Breast epithelium (tissue), 3 donors: ENCODE measurements at regions not wholly inside any gene's neighbourhood (a gene's known extent, or its start where the extent isn't known, plus 50 kb on each side); places are given as distances from the start of the nearest gene placed in this dataset.

Experiments used
- CTCF ChIP-seq, 3 donors: fragments of 450-650 bp; IDR thresholded peaks; one replicate each; pipeline ENCODE4 v1.5.1; 2016 to 2017; ENCODE audit warnings: antibody characterized with exemption in 3 of 3, mild to moderate bottlenecking in 3 of 3, moderate library complexity in 3 of 3
- POLR2AphosphoS5 ChIP-seq, 3 donors: sonication (generic); formaldehyde crosslinking; IDR thresholded peaks; one replicate each; pipeline ENCODE4 v1.6.1; 2017; ENCODE audit warnings: antibody characterized with exemption in 3 of 3

DNA sequence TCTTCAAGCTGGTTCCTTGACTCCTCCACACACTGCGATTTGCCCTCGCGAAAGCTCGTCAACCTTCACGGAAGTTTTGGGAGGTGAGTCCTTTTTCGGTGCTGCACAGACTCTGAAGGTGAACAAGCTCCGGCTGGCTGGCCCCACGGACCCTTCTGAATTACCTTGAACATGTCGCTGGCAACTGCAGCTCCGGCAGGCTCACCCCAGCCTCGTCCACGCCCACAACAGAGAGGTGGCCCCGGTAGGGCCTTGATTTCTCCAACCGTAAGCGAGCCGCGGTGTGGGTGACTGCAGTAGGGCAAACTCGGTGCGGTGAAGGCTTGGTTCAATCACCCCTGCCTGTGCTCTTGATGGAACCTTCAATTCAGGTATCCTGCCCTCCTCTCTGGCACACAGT lies 1020.7 kb upstream of the GOT2 start:
- no peak for TF ChIP-seq CTCF (IDR thresholded peaks at IDR 0.05)
- TF ChIP-seq POLR2AphosphoS5 (IDR thresholded peaks at IDR 0.05), result no peak
